Choroid plexus epithelial cell (primary cell): ENCODE measurements at regions not wholly inside any gene's neighbourhood (a gene's known extent, or its start where the extent isn't known, plus 50 kb on each side); places are given as distances from the start of the nearest gene placed in this dataset.

Source experiments
- DNase-seq: peaks from one replicate; pipeline ENCODE4 v3.0.0-alpha.2; 2010; ENCODE audit warnings: low read depth
- H3K4me3 ChIP-seq: 2 replicates; pipeline ENCODE4 v1.5.1; 2011; ENCODE audit warnings: low read depth, mild to moderate bottlenecking, control low read depth, low read length, moderate library complexity
- CTCF ChIP-seq: conservative IDR thresholded peaks from 2 replicates; pipeline ENCODE4 v1.5.1; 2011; ENCODE audit warnings: low read depth, mild to moderate bottlenecking, control low read depth, inconsistent platforms, low read length, moderate library complexity

GRCh38 chr2:82731824-82732223 is 1727.3 kb downstream of the SUCLG1 start:
- no peak for TF ChIP-seq CTCF
- H3K4me3 ChIP-seq, result no peak overlapping the region
- DNase-seq, result no peak

DNA sequence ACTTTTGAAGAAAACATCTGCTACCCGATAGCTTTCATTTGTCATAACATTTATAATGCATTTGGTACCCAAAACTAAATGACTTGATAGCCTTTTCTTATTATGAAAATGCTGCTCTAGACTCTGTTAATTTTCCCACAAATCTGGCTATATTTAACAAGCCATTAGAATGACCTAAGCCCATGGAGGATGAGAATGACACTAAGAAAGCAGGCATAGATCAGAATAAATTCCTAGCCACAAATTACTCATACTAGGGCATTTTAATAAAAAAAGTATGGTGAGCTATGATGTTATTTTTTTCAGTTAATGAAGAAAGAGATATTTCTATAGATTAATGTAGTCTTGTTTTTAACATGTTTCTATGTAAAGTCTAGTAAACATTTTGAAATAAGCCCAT is 1728.3 kb downstream of the SUCLG1 start:
- DNase-seq, result no peak
- no peak for TF ChIP-seq CTCF
- no peak overlapping the region for H3K4me3 ChIP-seq

GRCh38 chr2:82728090-82728489 is 1731.0 kb downstream of the SUCLG1 start:
- DNase-seq, result no peak
- no peak for TF ChIP-seq CTCF
- no peak overlapping the region for H3K4me3 ChIP-seq

- no peak for TF ChIP-seq CTCF
- no peak for DNase-seq
- H3K4me3 ChIP-seq, result no peak overlapping the region
Measured at GRCh38 chr2:82708681-82709080, 1750.4 kb downstream of the SUCLG1 start.

GRCh38 chr2:82697231-82697630 is 1761.8 kb downstream of the SUCLG1 start:
- DNase-seq, result no peak
- H3K4me3 ChIP-seq, result no peak overlapping the region
- TF ChIP-seq CTCF, result no peak

- no peak for DNase-seq
- TF ChIP-seq CTCF, result no peak
- H3K4me3 ChIP-seq, result no peak overlapping the region
Measured at GRCh38 chr2:82694431-82694830, 1764.6 kb downstream of the SUCLG1 start.

DNA sequence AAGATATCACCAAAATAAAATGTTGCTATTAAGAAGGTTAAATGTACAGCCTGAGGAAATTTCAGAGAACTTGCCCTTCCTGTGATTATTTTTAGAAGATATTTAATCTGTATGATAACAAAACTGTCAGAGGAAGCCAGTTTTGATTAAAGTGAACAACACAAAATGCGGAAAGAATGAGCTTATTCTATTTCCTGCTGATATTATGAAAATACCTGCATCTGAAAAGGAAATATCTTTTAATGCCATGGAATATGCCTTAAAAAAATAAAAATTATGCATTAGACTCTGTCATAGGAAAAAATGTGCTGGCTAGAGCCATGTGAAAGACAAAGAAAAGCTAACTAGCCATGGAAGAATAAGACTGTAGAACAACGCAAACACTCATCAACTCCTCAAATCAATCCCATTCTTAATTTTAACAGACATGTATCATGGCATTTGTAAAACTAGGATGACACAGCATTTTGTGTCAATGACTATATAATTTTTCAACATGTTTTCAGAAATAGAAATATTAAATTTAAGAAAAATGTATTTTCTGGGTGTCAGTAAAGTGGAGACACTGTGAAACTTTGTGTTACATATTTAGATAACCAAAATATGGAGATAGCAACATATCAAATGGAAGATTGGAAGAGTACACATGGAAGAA is 1768.2 kb downstream of the SUCLG1 start:
- H3K4me3 ChIP-seq, result no peak overlapping the region
- DNase-seq, result peak; percentile 4
- TF ChIP-seq CTCF, result no peak
